Thoracic aorta (tissue), 2 donors: ENCODE measurements at regions not wholly inside any gene's neighbourhood (a gene's known extent, or its start where the extent isn't known, plus 50 kb on each side); places are given as distances from the start of the nearest gene placed in this dataset.

Experiments used
- ATAC-seq: fragments of 150-250 bp; one replicate; pipeline ENCODE4 v1.8.0; 2017; ENCODE audit warnings: low read depth; ENCODE audit not compliant: insufficient number of reproducible peaks, low FRiP score
- DNase-seq: peaks from one replicate; pipeline ENCODE4 v3.0.0-alpha.2; 2020; ENCODE audit warnings: low spot score
- H3K27ac ChIP-seq, 2 donors: fragments of 200-600 bp; sonication (generic); 1 replicate in 1 of 2; 2 replicates in 1 of 2; pipeline ENCODE4 v1.5.1; 2016; ENCODE audit warnings: mild to moderate bottlenecking in 2 of 2, moderate library complexity in 2 of 2
- H3K27me3 ChIP-seq: fragments of 200-600 bp; sonication (generic); replicated peaks from 2 replicates; pipeline ENCODE4 v1.6.0; 2016; ENCODE audit warnings: mild to moderate bottlenecking; ENCODE audit not compliant: insufficient read depth
- H3K36me3 ChIP-seq: fragments of 200-600 bp; sonication (generic); one replicate; pipeline ENCODE4 v1.5.1; 2016
- H3K4me1 ChIP-seq, 2 donors: fragments of 200-600 bp; sonication (generic); 1 replicate in 1 of 2; 2 replicates in 1 of 2; pipeline versions ENCODE4 v1.5.1 to v1.6.0; 2016; ENCODE audit warnings: low read depth in 2 of 2, mild to moderate bottlenecking in 1 of 2; ENCODE audit not compliant: control insufficient read depth in 1 of 2
- H3K4me3 ChIP-seq: fragments of 200-600 bp; sonication (generic); 2 replicates; pipeline ENCODE4 v1.5.1; 2016; ENCODE audit warnings: mild to moderate bottlenecking
- H3K9me3 ChIP-seq: fragments of 200-600 bp; sonication (generic); 2 replicates; pipeline ENCODE4 v1.5.1; 2016
- CTCF ChIP-seq: fragments of 200-600 bp; sonication (generic); IDR thresholded peaks from one replicate; pipeline ENCODE4 v1.5.1; 2019; ENCODE audit warnings: antibody characterized with exemption

GRCh38 chr14:96693987-96694386, 103.2 kb upstream of the VRK1 start:
- TF ChIP-seq CTCF, result no peak
- Histone ChIP-seq H3K4me3 (no peak overlapping the region), H3K27me3 (no peaks in the 10 kb centered on the region), H3K9me3 (no peaks in the 10 kb centered on the region), H3K36me3 (no peaks in the 10 kb centered on the region), H3K4me1 (no peaks in the 10 kb centered on the region), H3K27ac (no peak overlapping the region)
- DNase-seq (no peak), ATAC-seq (no peak)

- ATAC-seq (no peak), DNase-seq (no peak)
- Histone ChIP-seq H3K9me3 (no peaks in the 10 kb centered on the region), H3K36me3 (no peaks in the 10 kb centered on the region), H3K27ac (no peak overlapping the region), H3K27me3 (no peaks in the 10 kb centered on the region), H3K4me1 (no peaks in the 10 kb centered on the region), H3K4me3 (no peak overlapping the region)
- TF ChIP-seq CTCF, result no peak
These were observed 98.1 kb upstream of the VRK1 start for GRCh38 chr14:96698960-96699539.

GRCh38 chr14:96699666-96700065, 97.5 kb upstream of the VRK1 start:
- H3K27ac ChIP-seq, result no peak overlapping the region
- DNase-seq, result no peak
- H3K36me3 ChIP-seq, result no peaks in the 10 kb centered on the region
- H3K9me3 ChIP-seq, result no peaks in the 10 kb centered on the region
- H3K4me1 ChIP-seq, result no peaks in the 10 kb centered on the region
- TF ChIP-seq CTCF, result no peak
- no peak overlapping the region for H3K4me3 ChIP-seq
- H3K27me3 ChIP-seq, result no peaks in the 10 kb centered on the region
- no peak for ATAC-seq

GRCh38 chr14:96702831-96703230, 94.4 kb upstream of the VRK1 start:
- TF ChIP-seq CTCF, result no peak

GRCh38 chr14:96705422-96706092, 91.6 kb upstream of the VRK1 start:
- H3K9me3 ChIP-seq, result no peaks in the 10 kb centered on the region
- H3K36me3 ChIP-seq, result no peaks in the 10 kb centered on the region
- H3K27me3 ChIP-seq, result no peaks in the 10 kb centered on the region
- H3K4me3 ChIP-seq, result no peak overlapping the region
- TF ChIP-seq CTCF, result no peak
- no peak for DNase-seq
- H3K27ac ChIP-seq, result no peak overlapping the region
- no peak for ATAC-seq
- no peaks in the 10 kb centered on the region for H3K4me1 ChIP-seq

More at GRCh38 chr14:96702831-96703230, 94.4 kb upstream of the VRK1 start:
- H3K4me1 ChIP-seq, result no peaks in the 10 kb centered on the region
- H3K4me3 ChIP-seq, result no peak overlapping the region
- H3K9me3 ChIP-seq, result no peaks in the 10 kb centered on the region
- no peak overlapping the region for H3K27ac ChIP-seq
- DNase-seq (no peak), ATAC-seq (no peak)
- no peaks in the 10 kb centered on the region for H3K27me3 ChIP-seq
- no peaks in the 10 kb centered on the region for H3K36me3 ChIP-seq
